HUES6 (cell line): ENCODE measurements at regions not wholly inside any gene's neighbourhood (a gene's known extent, or its start where the extent isn't known, plus 50 kb on each side); places are given as distances from the start of the nearest gene placed in this dataset.

ENCODE experiments used
- H3K27ac ChIP-seq: 2 replicates; pipeline ENCODE4 v1.7.0; 2013; ENCODE audit warnings: low read depth, mild to moderate bottlenecking, low read length, inconsistent platforms
- H3K27me3 ChIP-seq: 2 replicates; pipeline ENCODE4 v1.6.1; 2013; ENCODE audit warnings: low read length; ENCODE audit not compliant: control insufficient read depth, insufficient read depth
- H3K36me3 ChIP-seq: 2 replicates; pipeline ENCODE4 v1.6.1; 2013; ENCODE audit warnings: low read length; ENCODE audit not compliant: control insufficient read depth, insufficient read depth
- H3K4me1 ChIP-seq: 2 replicates; pipeline ENCODE4 v1.6.1; 2013; ENCODE audit warnings: low read length; ENCODE audit not compliant: control insufficient read depth, insufficient read depth
- H3K4me3 ChIP-seq: 2 replicates; pipeline ENCODE4 v1.5.1; 2013; ENCODE audit warnings: low read depth, low read length
- H3K9ac ChIP-seq: one replicate; pipeline ENCODE4 v1.6.1; 2013; ENCODE audit warnings: mild to moderate bottlenecking, low read length
- H3K9me3 ChIP-seq: 2 replicates; pipeline ENCODE4 v1.6.1; 2013; ENCODE audit warnings: low read depth, low read length; ENCODE audit not compliant: control insufficient read depth, insufficient read depth

DNA sequence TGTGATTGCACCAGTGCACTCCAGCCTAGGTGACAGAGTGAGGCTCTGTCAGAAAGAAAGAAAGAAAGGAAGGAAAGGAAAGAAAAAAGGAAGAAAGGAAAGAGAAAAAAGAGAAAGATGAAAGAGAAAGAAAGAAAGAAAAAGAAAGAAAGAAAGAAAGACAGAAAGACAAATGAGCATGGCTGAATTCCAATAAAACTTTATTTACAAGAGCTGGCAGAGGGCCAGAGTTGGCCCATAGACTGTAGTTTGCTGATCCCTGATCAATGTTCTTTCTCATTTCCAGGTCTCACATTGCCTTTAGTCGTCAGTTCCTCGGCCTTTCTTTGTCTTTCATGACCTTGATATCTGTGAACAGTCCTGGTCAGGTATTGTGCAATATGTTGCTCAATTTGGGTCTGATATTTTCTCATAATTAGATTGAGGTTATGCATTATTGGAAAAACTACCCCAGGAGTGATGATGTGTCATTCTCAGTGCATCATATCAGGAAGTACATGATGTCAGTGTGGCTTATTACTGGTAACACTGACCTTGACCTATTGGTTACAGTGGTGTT lies 68.5 kb upstream of the MED9 start:
- Histone ChIP-seq H3K4me1 (peaks cover 4% of the 10 kb centered on the region; the same call in 1 of the 2 replicates), H3K27ac (no peak overlapping the region)

GRCh38 chr17:17410357-17410756 lies 66.4 kb upstream of the MED9 start:
- H3K9me3 ChIP-seq: no peaks in the 10 kb centered on the region
- no peaks in the 10 kb centered on the region for H3K4me1 ChIP-seq

More for the DNA sequence above, 68.5 kb upstream of the MED9 start:
- no peak overlapping the region for H3K9ac ChIP-seq
- no peaks in the 10 kb centered on the region for H3K27me3 ChIP-seq
- H3K36me3 ChIP-seq: no peaks in the 10 kb centered on the region
- H3K9me3 ChIP-seq: no peaks in the 10 kb centered on the region
- H3K4me3 ChIP-seq: no peak overlapping the region

DNA sequence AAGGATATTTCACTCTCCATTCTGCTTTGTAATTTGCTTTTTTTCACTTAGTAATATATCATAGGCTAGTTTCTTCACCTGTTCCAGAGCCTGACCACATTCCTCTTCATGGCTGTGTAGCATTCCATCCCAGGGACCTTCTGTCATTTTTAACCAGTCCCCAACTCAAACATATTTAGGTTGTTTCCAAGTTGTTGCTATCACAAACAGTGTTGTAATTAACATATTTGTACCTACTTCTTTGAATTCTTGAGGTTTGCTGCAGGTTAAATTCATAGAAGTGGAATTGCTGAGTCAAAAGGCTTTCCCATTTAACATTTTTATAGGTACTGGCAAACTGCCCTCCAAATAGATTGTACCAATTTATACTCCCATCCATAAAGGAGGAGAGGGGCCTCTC lies 65.1 kb upstream of the MED9 start:
- no peak overlapping the region for H3K4me3 ChIP-seq
- H3K36me3 ChIP-seq: no peaks in the 10 kb centered on the region
- 0 out of 2 replicates have a peak, but pooled peaks cover 3% of the 10 kb centered on the region for H3K4me1 ChIP-seq
- no peak overlapping the region for H3K27ac ChIP-seq
- H3K27me3 ChIP-seq: no peaks in the 10 kb centered on the region
- H3K9ac ChIP-seq: no peak overlapping the region
- H3K9me3 ChIP-seq: no peaks in the 10 kb centered on the region

More at GRCh38 chr17:17410357-17410756, 66.4 kb upstream of the MED9 start:
- Histone ChIP-seq H3K27me3 (no peaks in the 10 kb centered on the region), H3K4me3 (no peak overlapping the region), H3K36me3 (no peaks in the 10 kb centered on the region), H3K9ac (no peak overlapping the region), H3K27ac (no peak overlapping the region)

DNA sequence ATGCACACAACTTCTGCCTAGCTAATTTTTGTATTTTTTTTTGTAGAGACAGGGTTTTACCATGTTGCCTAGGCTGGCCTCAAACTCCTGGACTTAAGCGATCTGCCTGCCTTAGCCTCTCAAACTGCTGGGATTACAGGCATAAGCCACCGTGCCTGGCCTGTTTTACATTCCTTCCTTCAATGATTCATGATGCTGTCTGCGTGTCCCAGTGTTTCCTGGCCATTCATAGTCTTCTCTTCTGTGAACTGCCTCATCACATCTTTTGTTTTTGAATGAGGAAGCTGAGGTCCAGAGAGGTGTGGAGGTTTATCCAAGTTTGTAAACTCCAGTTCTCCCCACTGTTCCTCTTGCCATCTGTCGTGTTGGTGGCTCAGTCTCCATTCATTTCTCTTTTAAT lies 64.5 kb upstream of the MED9 start:
- Histone ChIP-seq H3K27me3 (no peaks in the 10 kb centered on the region), H3K27ac (no peak overlapping the region), H3K9ac (no peak overlapping the region)

GRCh38 chr17:17413215-17413792 lies 63.5 kb upstream of the MED9 start:
- Histone ChIP-seq H3K9me3 (no peaks in the 10 kb centered on the region), H3K4me1 (0 out of 2 replicates have a peak, but pooled peaks cover 3% of the 10 kb centered on the region), H3K4me3 (no peak overlapping the region), H3K36me3 (no peaks in the 10 kb centered on the region), H3K27me3 (no peaks in the 10 kb centered on the region), H3K9ac (no peak overlapping the region), H3K27ac (no peak overlapping the region)

More for the DNA sequence above, 64.5 kb upstream of the MED9 start:
- Histone ChIP-seq H3K4me3 (no peak overlapping the region), H3K36me3 (no peaks in the 10 kb centered on the region), H3K9me3 (no peaks in the 10 kb centered on the region), H3K4me1 (0 out of 2 replicates have a peak, but pooled peaks cover 3% of the 10 kb centered on the region)

DNA sequence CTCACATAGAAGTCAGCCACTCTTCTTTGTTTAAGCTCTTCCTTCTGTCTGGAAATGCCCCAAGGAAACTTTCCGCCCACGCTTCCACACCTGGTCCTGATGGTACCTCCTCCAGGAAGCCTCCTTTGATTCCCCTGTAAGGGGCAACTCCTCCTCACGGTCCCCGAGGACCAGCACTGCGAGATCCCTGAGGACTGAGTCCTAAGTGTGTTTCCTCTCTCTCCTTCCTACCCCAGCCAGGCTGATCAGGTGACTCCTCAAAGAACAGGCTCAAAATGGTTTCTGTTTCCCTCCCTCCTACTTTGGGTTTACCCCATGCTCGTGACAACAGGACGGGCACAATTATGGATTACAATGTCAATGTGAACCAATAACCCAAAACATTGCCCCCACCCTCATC lies 63.0 kb upstream of the MED9 start:
- Histone ChIP-seq H3K4me3 (no peak overlapping the region), H3K9me3 (no peaks in the 10 kb centered on the region; the same call in 1 of the 2 replicates), H3K27ac (no peak overlapping the region), H3K4me1 (0 out of 2 replicates have a peak, but pooled peaks cover 3% of the 10 kb centered on the region), H3K27me3 (no peaks in the 10 kb centered on the region), H3K9ac (no peak overlapping the region), H3K36me3 (no peaks in the 10 kb centered on the region)

GRCh38 chr17:17414341-17414805 lies 62.4 kb upstream of the MED9 start:
- H3K36me3 ChIP-seq: no peaks in the 10 kb centered on the region
- H3K4me3 ChIP-seq: no peak overlapping the region
- H3K27me3 ChIP-seq: no peaks in the 10 kb centered on the region
- H3K27ac ChIP-seq: no peak overlapping the region
- H3K9ac ChIP-seq: no peak overlapping the region
- H3K9me3 ChIP-seq: peaks cover under 1% of the 10 kb centered on the region; the same call in 1 of the 2 replicates
- H3K4me1 ChIP-seq: 0 out of 2 replicates have a peak, but pooled peaks cover 3% of the 10 kb centered on the region

GRCh38 chr17:17415006-17415405 lies 61.8 kb upstream of the MED9 start:
- H3K27me3 ChIP-seq: no peaks in the 10 kb centered on the region
- H3K4me1 ChIP-seq: 0 out of 2 replicates have a peak, but pooled peaks cover 3% of the 10 kb centered on the region
- peaks cover 7% of the 10 kb centered on the region for H3K9me3 ChIP-seq
- no peaks in the 10 kb centered on the region for H3K36me3 ChIP-seq
- no peak overlapping the region for H3K27ac ChIP-seq
- H3K9ac ChIP-seq: no peak overlapping the region
- no peak overlapping the region for H3K4me3 ChIP-seq

- no peak overlapping the region for H3K9ac ChIP-seq
These were observed 60.8 kb upstream of the MED9 start for GRCh38 chr17:17416007-17416399.

GRCh38 chr17:17416400-17417360 lies 60.1 kb upstream of the MED9 start:
- Histone ChIP-seq H3K27me3 (no peaks in the 10 kb centered on the region), H3K9me3 (peaks cover 15% of the 10 kb centered on the region), H3K36me3 (no peaks in the 10 kb centered on the region), H3K4me3 (no peak overlapping the region), H3K27ac (no peak overlapping the region), H3K9ac (no peak overlapping the region), H3K4me1 (0 out of 2 replicates have a peak, but pooled peaks cover 3% of the 10 kb centered on the region)

More at GRCh38 chr17:17416007-17416399, 60.8 kb upstream of the MED9 start:
- Histone ChIP-seq H3K4me1 (0 out of 2 replicates have a peak, but pooled peaks cover 3% of the 10 kb centered on the region), H3K27me3 (no peaks in the 10 kb centered on the region), H3K9me3 (peaks cover 14% of the 10 kb centered on the region), H3K36me3 (no peaks in the 10 kb centered on the region), H3K27ac (peak overlapping the region; percentile 37; the same call in 1 of the 2 replicates), H3K4me3 (no peak overlapping the region)
